Liver (tissue), 8 donors: ENCODE measurements at regions not wholly inside any gene's neighbourhood (a gene's known extent, or its start where the extent isn't known, plus 50 kb on each side); places are given as distances from the start of the nearest gene placed in this dataset.

Experiments used
- DNase-seq: peaks from one replicate; pipeline ENCODE4 v3.0.0-alpha.2; 2017; ENCODE audit warnings: low spot score
- H3K27ac ChIP-seq, 2 donors: one replicate each; pipeline ENCODE4 v1.7.0; 2013; ENCODE audit warnings: inconsistent platforms in 2 of 2, low read length in 2 of 2, control low read depth in 1 of 2, low read depth in 1 of 2, mild to moderate bottlenecking in 1 of 2
- H3K27me3 ChIP-seq, 4 donors: one replicate each; pipeline versions ENCODE4 v1.6.1 to v1.7.0; 2013; ENCODE audit warnings: low read length in 3 of 4, inconsistent platforms in 1 of 4, mild to moderate bottlenecking in 1 of 4, moderate library complexity in 1 of 4; ENCODE audit not compliant: control insufficient read depth in 4 of 4, insufficient read depth in 4 of 4
- H3K36me3 ChIP-seq, 4 donors: one replicate each; pipeline versions ENCODE4 v1.6.1 to v1.7.0; 2013; ENCODE audit warnings: low read length in 3 of 4, mild to moderate bottlenecking in 3 of 4, low read depth in 1 of 4, moderate library complexity in 1 of 4; ENCODE audit not compliant: control insufficient read depth in 4 of 4, insufficient read depth in 3 of 4
- H3K4me1 ChIP-seq, 4 donors: one replicate each; pipeline versions ENCODE4 v1.6.1 to v1.7.0; 2013; ENCODE audit warnings: low read length in 3 of 4, mild to moderate bottlenecking in 3 of 4, moderate library complexity in 1 of 4; ENCODE audit not compliant: control insufficient read depth in 4 of 4, insufficient read depth in 4 of 4
- H3K4me3 ChIP-seq, 3 donors: one replicate each; pipeline versions ENCODE4 v1.6.1 to v1.7.0; 2013; ENCODE audit warnings: low read length in 3 of 3, control low read depth in 1 of 3, low read depth in 1 of 3, mild to moderate bottlenecking in 1 of 3
- H3K9ac ChIP-seq, 2 donors: one replicate each; pipeline ENCODE4 v1.7.0; 2013; ENCODE audit warnings: low read length in 2 of 2, mild to moderate bottlenecking in 2 of 2, moderate library complexity in 2 of 2, control low read depth in 1 of 2, low read depth in 1 of 2
- H3K9me3 ChIP-seq, 4 donors: one replicate each; pipeline versions ENCODE4 v1.6.1 to v1.7.0; 2013; ENCODE audit warnings: low read length in 3 of 4; ENCODE audit not compliant: control insufficient read depth in 4 of 4
- EGR1 ChIP-seq, 2 donors: IDR thresholded peaks; 2 replicates each; pipeline ENCODE4 v1.6.1; 2016 to 2018; ENCODE audit warnings: antibody characterized with exemption in 2 of 2, low read depth in 2 of 2
- FOXA1 ChIP-seq: IDR thresholded peaks from 2 replicates; pipeline ENCODE4 v1.6.1; 2016; ENCODE audit warnings: antibody characterized with exemption
- FOXA2 ChIP-seq: IDR thresholded peaks from 2 replicates; pipeline ENCODE4 v1.6.1; 2016; ENCODE audit warnings: antibody characterized with exemption
- GABPA ChIP-seq, 2 donors: IDR thresholded peaks in 1 of 2; conservative IDR thresholded peaks in 1 of 2; 2 replicates each; pipeline ENCODE4 v1.6.1; 2016; ENCODE audit warnings: antibody characterized with exemption in 2 of 2, mild to moderate bottlenecking in 1 of 2, moderate library complexity in 1 of 2
- HNF4A ChIP-seq, 2 donors: conservative IDR thresholded peaks; 2 replicates each; pipeline ENCODE4 v1.6.1; 2016; ENCODE audit warnings: antibody characterized with exemption in 2 of 2, mild to moderate bottlenecking in 2 of 2
- HNF4G ChIP-seq: IDR thresholded peaks from 2 replicates; pipeline ENCODE4 v1.6.1; 2016; ENCODE audit warnings: antibody characterized with exemption
- JUND ChIP-seq, 2 donors: IDR thresholded peaks; 2 replicates each; pipeline ENCODE4 v1.6.1; 2016; ENCODE audit warnings: antibody characterized with exemption in 2 of 2
- NR2F2 ChIP-seq: IDR thresholded peaks from 2 replicates; pipeline ENCODE4 v1.6.1; 2016; ENCODE audit warnings: antibody characterized with exemption
- RAD21 ChIP-seq, 2 donors: IDR thresholded peaks; 2 replicates each; pipeline ENCODE4 v1.6.1; 2016; ENCODE audit warnings: antibody characterized with exemption in 2 of 2, mild to moderate bottlenecking in 2 of 2
- RXRA ChIP-seq, 2 donors: IDR thresholded peaks; 2 replicates each; pipeline ENCODE4 v1.6.1; 2017 to 2018; ENCODE audit warnings: antibody characterized with exemption in 2 of 2, mild to moderate bottlenecking in 1 of 2
- SP1 ChIP-seq: IDR thresholded peaks from 2 replicates; pipeline ENCODE4 v1.6.1; 2018; ENCODE audit warnings: antibody characterized with exemption, mild to moderate bottlenecking
- TAF1 ChIP-seq: conservative IDR thresholded peaks from 2 replicates; pipeline ENCODE4 v1.6.1; 2016; ENCODE audit warnings: antibody characterized with exemption, mild to moderate bottlenecking
- YY1 ChIP-seq: IDR thresholded peaks from 2 replicates; pipeline ENCODE4 v1.6.1; 2016; ENCODE audit warnings: antibody characterized with exemption, mild to moderate bottlenecking
- WGBS: extraction: QIAGEN DNeasy Blood & Tissue Kit; methylation state at CpG from one replicate; pipeline ENCODE4 v1.1.7; 2013; 5-methylcytosine and 5-hydroxymethylcytosine counted together
- TF ChIP-seq, protein P1 (sequence below): IDR thresholded peaks from 2 replicates; pipeline ENCODE4 v1.6.1; 2016; ENCODE audit warnings: antibody characterized with exemption
- TF ChIP-seq, protein P2 (sequence below): fragments of 150-350 bp; IDR thresholded peaks from 2 replicates; pipeline ENCODE4 v1.5.1; 2017; ENCODE audit warnings: improper control_type of control experiment, low read depth, low read length; ENCODE audit not compliant: missing input control
- TF ChIP-seq, protein P3 (sequence below): IDR thresholded peaks from 2 replicates; pipeline ENCODE4 v1.6.1; 2016; ENCODE audit warnings: antibody characterized with exemption, mild to moderate bottlenecking
- TF ChIP-seq, protein P4 (sequence below): IDR thresholded peaks from 2 replicates; pipeline ENCODE4 v1.6.1; 2016; ENCODE audit warnings: antibody characterized with exemption
- TF ChIP-seq, protein P5 (sequence below): IDR thresholded peaks from 2 replicates; pipeline ENCODE4 v1.6.1; 2016; ENCODE audit warnings: antibody characterized with exemption
- donor health status: healthy.
- donor health status: healthy.
- donor health status: healthy.
- donor health status: healthy.
- donor health status: healthy.

DNA sequence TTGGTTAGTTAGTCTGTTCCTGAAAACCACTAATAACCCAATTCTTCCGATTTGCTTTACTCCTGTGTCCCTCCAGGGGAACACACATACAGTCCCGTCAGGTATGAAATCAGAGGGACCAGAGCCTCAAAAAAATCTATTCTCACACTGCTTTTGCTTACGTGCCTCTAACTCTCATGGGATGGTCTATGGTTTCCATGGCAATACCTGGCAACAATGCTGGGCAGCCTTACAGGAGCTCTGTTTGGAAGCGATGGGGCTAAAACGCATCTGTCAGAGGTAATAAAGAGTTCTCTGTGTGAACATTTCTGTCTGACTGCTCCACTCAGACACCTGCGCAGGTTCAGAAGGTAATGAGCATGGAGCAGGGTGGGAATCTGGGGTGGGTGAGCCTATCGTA lies 376.2 kb downstream of the GXYLT1 start:
- WGBS: 79% methylated on average over 7 of the region's 7 CpGs
- H3K4me1 ChIP-seq: no peaks in the 10 kb centered on the region
- H3K9ac ChIP-seq: no peak overlapping the region
- peaks cover 0 to 3% (median 0%) of the 10 kb centered on the region in 4 donors for H3K27me3 ChIP-seq
- DNase-seq: no peak
- H3K4me3 ChIP-seq: no peak overlapping the region
- H3K9me3 ChIP-seq: no peaks in the 10 kb centered on the region
- no peak overlapping the region for H3K27ac ChIP-seq
- no peaks in the 10 kb centered on the region for H3K36me3 ChIP-seq
- TF ChIP-seq FOXA2 (no peak), JUND (IDR thresholded peaks at IDR 0.05) (no peak), EGR1 (IDR thresholded peaks at IDR 0.05; ENCODE audit: low read depth in 2 of 2) (no peak), HNF4G (no peak), SP1 (no peak), RXRA (IDR thresholded peaks at IDR 0.05) (no peak), TAF1 (no peak)
- TF ChIP-seq, protein P1, sequence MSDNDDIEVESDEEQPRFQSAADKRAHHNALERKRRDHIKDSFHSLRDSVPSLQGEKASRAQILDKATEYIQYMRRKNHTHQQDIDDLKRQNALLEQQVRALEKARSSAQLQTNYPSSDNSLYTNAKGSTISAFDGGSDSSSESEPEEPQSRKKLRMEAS: no peak
- TF ChIP-seq, protein P2, sequence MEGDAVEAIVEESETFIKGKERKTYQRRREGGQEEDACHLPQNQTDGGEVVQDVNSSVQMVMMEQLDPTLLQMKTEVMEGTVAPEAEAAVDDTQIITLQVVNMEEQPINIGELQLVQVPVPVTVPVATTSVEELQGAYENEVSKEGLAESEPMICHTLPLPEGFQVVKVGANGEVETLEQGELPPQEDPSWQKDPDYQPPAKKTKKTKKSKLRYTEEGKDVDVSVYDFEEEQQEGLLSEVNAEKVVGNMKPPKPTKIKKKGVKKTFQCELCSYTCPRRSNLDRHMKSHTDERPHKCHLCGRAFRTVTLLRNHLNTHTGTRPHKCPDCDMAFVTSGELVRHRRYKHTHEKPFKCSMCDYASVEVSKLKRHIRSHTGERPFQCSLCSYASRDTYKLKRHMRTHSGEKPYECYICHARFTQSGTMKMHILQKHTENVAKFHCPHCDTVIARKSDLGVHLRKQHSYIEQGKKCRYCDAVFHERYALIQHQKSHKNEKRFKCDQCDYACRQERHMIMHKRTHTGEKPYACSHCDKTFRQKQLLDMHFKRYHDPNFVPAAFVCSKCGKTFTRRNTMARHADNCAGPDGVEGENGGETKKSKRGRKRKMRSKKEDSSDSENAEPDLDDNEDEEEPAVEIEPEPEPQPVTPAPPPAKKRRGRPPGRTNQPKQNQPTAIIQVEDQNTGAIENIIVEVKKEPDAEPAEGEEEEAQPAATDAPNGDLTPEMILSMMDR: no peak
- TF ChIP-seq, protein P3, sequence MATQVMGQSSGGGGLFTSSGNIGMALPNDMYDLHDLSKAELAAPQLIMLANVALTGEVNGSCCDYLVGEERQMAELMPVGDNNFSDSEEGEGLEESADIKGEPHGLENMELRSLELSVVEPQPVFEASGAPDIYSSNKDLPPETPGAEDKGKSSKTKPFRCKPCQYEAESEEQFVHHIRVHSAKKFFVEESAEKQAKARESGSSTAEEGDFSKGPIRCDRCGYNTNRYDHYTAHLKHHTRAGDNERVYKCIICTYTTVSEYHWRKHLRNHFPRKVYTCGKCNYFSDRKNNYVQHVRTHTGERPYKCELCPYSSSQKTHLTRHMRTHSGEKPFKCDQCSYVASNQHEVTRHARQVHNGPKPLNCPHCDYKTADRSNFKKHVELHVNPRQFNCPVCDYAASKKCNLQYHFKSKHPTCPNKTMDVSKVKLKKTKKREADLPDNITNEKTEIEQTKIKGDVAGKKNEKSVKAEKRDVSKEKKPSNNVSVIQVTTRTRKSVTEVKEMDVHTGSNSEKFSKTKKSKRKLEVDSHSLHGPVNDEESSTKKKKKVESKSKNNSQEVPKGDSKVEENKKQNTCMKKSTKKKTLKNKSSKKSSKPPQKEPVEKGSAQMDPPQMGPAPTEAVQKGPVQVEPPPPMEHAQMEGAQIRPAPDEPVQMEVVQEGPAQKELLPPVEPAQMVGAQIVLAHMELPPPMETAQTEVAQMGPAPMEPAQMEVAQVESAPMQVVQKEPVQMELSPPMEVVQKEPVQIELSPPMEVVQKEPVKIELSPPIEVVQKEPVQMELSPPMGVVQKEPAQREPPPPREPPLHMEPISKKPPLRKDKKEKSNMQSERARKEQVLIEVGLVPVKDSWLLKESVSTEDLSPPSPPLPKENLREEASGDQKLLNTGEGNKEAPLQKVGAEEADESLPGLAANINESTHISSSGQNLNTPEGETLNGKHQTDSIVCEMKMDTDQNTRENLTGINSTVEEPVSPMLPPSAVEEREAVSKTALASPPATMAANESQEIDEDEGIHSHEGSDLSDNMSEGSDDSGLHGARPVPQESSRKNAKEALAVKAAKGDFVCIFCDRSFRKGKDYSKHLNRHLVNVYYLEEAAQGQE: no peak
- TF ChIP-seq, protein P4, sequence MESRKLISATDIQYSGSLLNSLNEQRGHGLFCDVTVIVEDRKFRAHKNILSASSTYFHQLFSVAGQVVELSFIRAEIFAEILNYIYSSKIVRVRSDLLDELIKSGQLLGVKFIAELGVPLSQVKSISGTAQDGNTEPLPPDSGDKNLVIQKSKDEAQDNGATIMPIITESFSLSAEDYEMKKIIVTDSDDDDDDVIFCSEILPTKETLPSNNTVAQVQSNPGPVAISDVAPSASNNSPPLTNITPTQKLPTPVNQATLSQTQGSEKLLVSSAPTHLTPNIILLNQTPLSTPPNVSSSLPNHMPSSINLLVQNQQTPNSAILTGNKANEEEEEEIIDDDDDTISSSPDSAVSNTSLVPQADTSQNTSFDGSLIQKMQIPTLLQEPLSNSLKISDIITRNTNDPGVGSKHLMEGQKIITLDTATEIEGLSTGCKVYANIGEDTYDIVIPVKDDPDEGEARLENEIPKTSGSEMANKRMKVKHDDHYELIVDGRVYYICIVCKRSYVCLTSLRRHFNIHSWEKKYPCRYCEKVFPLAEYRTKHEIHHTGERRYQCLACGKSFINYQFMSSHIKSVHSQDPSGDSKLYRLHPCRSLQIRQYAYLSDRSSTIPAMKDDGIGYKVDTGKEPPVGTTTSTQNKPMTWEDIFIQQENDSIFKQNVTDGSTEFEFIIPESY: no peak

DNA sequence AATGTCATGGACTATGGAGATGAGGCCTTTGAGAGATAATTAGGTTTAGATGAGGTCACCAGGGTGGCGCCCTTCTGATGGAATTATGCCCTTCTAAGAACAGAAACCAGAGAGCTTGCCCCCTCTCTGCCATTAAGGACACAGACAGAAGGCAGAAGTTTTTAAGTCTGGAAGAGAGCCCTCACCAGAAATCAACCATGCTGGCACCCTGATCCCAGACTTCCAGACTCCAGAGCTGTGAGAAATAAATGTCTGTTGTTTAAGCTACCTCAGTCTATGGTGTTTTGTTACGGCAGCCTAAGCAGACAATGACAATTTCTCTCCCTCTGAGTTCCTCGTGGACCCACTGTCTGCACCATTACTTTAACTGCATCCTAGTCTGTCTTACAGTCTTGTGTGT lies 382.0 kb downstream of the GXYLT1 start:
- Histone ChIP-seq H3K9me3 (no peaks in the 10 kb centered on the region), H3K9ac (no peak overlapping the region), H3K4me1 (no peaks in the 10 kb centered on the region), H3K27me3 (peaks cover 0 to 3% (median 0%) of the 10 kb centered on the region in 4 donors), H3K27ac (no peak overlapping the region), H3K36me3 (no peaks in the 10 kb centered on the region), H3K4me3 (no peak overlapping the region)
- DNase-seq: no peak
- TF ChIP-seq, protein P4: no peak
- no peak for TF ChIP-seq GABPA (IDR thresholded peaks at IDR 0.05 in 1 of 2, conservative IDR thresholded peaks at IDR 0.05 in 1 of 2)
- TF ChIP-seq TAF1: no peak
- TF ChIP-seq, protein P1: no peak
- TF ChIP-seq FOXA1: no peak
- no peak for TF ChIP-seq RXRA (IDR thresholded peaks at IDR 0.05)
- TF ChIP-seq EGR1 (IDR thresholded peaks at IDR 0.05; ENCODE audit: low read depth in 2 of 2): no peak
- no peak for TF ChIP-seq YY1
- TF ChIP-seq RAD21 (IDR thresholded peaks at IDR 0.05): no peak
- TF ChIP-seq NR2F2: no peak
- TF ChIP-seq HNF4G: no peak
- no peak for TF ChIP-seq HNF4A (conservative IDR thresholded peaks at IDR 0.05)
- no peak for TF ChIP-seq FOXA2
- no peak for TF ChIP-seq SP1
- TF ChIP-seq, protein P5, sequence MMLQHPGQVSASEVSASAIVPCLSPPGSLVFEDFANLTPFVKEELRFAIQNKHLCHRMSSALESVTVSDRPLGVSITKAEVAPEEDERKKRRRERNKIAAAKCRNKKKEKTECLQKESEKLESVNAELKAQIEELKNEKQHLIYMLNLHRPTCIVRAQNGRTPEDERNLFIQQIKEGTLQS: no peak
- TF ChIP-seq, protein P3: no peak
- WGBS: 68% methylated on average over 3 of the region's 3 CpGs
